ENCODE measurements at regions not wholly inside any gene's neighbourhood (a gene's known extent, or its start where the extent isn't known, plus 50 kb on each side); places are given as distances from the start of the nearest gene placed in this dataset.
A peak's percentile ranks its signal among the peaks of the same experiment; 100 is the strongest.
"Not testable (repeated sequence)": the region's sequence is repeated elsewhere in the genome, so short reads cannot be mapped to it uniquely, and the experiment has no call there.

DNA sequence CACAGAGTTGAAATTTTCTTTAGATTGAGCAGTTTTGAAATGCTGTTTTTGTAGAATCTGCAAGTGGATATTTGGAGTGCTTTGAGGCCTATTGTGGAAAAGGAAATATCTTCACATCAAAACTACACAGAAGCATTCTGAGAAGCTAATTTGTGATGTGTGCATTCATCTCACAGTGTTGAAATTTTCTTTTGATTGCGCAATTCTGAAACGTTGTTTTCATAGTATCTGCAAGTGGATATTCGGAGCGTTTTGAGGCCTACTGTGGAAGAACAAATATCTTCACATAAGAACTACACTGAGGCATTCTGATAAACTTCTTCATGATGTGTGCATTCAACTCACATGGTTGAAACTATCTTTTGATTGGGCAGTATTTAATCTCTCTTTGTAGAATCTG, 3143.4 kb upstream of the OR11H1 start:
- H3K4me3 ChIP-seq; DNase-seq (ENCODE audit: low spot score); H3K27ac ChIP-seq: not testable (repeated sequence)

DNA sequence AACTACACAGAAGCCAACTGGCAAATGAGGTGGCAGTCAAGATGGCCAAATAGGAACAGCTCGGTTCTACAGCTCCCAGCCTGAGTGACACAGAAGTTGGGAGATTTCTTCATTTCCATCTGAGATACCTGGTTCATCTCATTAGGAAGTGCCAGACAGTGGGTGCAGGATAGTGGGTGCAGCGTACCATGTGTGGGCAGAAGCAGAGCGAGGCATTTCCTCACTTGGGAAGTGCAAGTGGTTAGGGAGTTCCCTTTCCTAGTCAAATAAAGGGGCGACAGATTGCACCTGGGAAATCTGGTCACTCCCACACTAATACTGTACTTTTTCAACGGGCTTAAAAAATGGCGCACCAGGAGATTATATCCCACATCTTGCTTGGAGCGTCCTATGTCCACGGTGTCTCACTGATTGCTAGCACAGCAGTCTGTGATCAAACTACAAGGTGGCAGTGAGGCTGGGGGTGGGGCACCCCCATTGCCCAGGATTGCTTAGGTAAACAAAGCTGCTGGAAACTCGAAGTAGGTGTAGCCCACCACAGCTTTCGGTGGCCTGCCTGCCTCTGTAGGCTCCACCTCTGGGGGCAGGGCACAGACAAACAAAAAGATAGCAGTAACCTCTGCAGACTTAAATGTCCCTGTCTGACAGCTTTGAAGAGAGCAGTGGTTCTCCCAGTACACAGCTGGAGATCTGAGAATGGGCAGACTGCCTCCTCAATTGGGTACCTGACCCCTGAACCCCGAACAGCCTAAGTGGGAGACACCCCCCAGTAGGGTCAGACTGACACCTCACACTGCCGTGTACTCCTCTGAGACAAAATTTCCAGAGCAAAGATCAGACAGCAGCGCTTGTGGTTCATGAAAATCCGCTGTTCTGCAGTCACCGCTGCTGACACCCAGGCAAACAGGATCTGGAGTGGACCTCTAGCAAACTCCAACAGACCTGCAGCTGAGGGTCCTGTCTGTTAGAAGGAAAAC, 3138.9 kb upstream of the OR11H1 start:
- H3K27ac ChIP-seq, H3K4me3 ChIP-seq: not testable (repeated sequence)
- peak; percentile 24 for DNase-seq (ENCODE audit: low spot score)

DNA sequence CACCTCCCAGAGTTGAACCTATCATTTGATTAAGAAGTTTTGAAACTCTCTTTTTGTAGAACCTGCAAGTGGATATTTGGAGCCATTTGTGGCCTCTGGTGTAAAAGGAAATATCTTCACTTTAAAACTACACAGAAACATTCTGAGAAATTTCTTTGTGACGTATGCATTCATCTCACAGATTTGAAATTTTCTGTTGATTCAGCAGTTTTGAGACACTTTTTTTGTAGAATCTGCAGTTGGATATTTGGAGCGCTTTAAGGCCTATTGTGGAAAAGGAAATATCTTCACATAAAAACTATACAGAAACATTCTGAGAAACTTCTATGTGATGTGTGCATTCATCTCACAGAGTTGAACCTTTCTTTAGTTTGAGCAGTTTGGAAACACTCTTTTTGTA, 3130.7 kb upstream of the OR11H1 start:
- H3K27ac ChIP-seq; H3K4me3 ChIP-seq; DNase-seq (ENCODE audit: low spot score): not testable (repeated sequence)

DNA sequence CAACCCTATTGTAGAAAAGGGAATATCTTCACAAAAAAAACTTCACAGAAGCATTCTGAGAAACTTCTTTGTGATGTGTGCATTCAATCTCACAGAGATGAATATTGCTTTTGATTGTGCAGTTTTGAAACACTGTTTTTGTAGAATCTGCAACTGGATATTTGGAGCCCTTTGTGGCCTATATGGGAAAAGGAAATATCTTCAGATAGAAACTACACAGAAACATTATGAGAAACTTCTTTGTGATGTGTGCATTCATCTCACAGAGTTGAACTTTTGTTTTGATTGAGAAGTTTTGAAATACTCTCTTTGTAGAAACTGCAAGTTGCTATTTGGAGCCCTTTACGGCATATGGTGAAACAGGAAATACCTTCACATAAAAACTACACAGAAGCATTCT, 3126.1 kb upstream of the OR11H1 start:
- H3K27ac ChIP-seq; DNase-seq (ENCODE audit: low spot score); H3K4me3 ChIP-seq: not testable (repeated sequence)

DNA sequence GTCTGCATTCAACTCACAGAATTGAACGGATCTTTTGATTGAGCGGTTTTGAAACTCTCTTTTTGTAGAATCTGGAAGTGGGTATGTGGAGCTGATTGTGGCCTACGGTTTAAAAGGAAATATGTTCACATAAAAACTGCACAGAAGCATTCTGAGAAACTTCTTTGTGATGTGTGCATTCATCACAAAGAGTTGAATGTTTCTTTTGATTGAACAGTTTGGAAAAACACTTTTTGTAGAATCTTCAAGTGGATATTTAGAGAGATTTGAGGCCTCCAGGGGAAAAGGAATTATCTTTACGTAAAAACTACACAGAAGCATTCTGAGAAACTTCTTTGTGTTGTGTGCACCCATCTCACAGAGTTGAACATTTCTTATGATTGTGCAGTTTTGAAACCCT, 3125.5 kb upstream of the OR11H1 start:
- H3K27ac ChIP-seq; DNase-seq (ENCODE audit: low spot score); H3K4me3 ChIP-seq: not testable (repeated sequence)

DNA sequence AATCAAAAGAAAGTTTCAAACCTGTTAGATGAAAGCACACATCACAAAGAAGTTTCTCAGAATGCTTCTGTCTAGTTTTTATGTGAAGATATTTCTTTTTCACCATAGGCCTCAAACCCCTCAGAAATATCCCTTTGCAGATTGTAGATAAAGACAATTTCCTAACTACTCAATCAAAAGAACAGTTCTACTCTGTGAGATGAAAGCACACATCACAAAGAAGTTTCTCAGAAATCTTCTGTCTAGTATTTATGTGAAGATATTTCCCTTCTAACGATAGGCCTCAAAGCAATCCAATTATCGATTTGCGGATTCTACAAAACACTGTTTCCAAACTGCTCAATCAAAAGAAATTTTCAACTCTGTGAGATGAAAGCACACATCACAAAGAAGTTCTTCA, 3092.1 kb upstream of the OR11H1 start:
- H3K27ac ChIP-seq; DNase-seq (ENCODE audit: low spot score); H3K4me3 ChIP-seq: not testable (repeated sequence)

Measured in coronary artery (tissue), 2 donors.